ENCODE measurements at regions not wholly inside any gene's neighbourhood (a gene's known extent, or its start where the extent isn't known, plus 50 kb on each side); places are given as distances from the start of the nearest gene placed in this dataset.
"Not testable (repeated sequence)": the region's sequence is repeated elsewhere in the genome, so short reads cannot be mapped to it uniquely, and the experiment has no call there.

DNA sequence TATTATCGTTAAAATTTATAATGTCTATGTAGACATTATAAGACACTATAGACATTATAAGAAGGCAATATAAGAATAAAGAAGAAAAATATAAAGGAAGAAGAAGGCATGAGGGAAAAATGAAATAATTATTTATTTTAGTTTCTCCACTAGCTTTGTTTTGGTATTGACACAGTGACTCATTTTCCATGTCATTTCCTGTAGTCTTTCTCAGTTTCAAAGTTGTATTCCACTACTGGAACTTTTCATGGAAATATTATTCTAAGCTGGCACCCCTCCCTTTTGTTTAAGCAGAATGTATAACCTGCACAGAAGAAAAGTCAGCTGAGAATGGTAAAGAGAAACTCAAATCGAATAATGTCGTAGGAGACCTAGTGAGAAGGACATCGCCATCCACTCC lies 234.2 kb upstream of the NETO1 start:
- no peaks in the 10 kb centered on the region for H3K27me3 Mint-ChIP-seq (ENCODE audit: low read depth)
- H3K4me1 Mint-ChIP-seq: no peaks in the 10 kb centered on the region
- no peaks in the 10 kb centered on the region for H3K9me3 Mint-ChIP-seq
- TF ChIP-seq, protein P1, sequence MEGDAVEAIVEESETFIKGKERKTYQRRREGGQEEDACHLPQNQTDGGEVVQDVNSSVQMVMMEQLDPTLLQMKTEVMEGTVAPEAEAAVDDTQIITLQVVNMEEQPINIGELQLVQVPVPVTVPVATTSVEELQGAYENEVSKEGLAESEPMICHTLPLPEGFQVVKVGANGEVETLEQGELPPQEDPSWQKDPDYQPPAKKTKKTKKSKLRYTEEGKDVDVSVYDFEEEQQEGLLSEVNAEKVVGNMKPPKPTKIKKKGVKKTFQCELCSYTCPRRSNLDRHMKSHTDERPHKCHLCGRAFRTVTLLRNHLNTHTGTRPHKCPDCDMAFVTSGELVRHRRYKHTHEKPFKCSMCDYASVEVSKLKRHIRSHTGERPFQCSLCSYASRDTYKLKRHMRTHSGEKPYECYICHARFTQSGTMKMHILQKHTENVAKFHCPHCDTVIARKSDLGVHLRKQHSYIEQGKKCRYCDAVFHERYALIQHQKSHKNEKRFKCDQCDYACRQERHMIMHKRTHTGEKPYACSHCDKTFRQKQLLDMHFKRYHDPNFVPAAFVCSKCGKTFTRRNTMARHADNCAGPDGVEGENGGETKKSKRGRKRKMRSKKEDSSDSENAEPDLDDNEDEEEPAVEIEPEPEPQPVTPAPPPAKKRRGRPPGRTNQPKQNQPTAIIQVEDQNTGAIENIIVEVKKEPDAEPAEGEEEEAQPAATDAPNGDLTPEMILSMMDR (IDR thresholded peaks at IDR 0.05; ENCODE audit: unreplicated experiment in 3 of 3): no peak
- H3K4me3 Mint-ChIP-seq: no peak overlapping the region
- no peak overlapping the region for H3K27ac Mint-ChIP-seq
- no peaks in the 10 kb centered on the region for H3K36me3 Mint-ChIP-seq (ENCODE audit: low read depth)

DNA sequence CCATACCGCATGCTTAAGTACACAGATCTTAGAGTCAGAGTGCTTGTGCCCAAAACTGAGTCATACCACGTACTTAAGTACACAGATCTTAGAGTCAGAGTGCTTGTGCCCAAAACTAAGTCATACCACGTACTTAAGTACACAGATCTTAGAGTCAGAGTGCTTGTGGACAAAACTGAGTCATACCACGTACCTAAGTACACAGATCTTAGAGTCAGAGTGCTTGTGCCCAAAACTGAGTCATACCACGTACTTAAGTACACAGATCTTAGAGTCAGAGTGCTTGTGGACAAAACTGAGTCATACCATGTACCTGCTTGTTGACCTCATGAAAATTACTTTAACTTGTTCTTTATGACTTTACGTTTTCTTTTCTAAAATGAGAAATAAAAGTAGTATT lies 233.7 kb upstream of the NETO1 start:
- not testable (repeated sequence) for H3K27ac Mint-ChIP-seq; H3K9me3 Mint-ChIP-seq; H3K36me3 Mint-ChIP-seq (ENCODE audit: low read depth); H3K4me3 Mint-ChIP-seq; H3K4me1 Mint-ChIP-seq; H3K27me3 Mint-ChIP-seq (ENCODE audit: low read depth)

DNA sequence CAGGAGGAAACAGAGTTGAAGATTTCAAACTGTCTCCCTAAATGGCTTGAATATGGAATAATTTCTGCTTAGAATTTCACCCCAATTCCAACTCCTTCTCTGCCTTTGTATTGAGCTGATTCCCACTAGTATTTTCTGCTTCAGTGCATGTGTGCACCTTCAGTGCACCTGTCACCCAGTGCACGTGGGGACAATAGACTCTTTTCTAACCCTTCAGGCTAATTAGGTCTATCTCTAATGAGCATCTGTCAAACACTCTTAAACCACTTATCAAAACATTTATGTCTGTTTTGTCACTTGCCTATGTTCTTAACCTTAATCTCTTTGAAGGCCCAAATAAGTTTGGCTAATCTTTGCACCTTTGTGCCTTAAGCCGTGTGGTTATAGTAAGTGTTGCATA lies 232.0 kb upstream of the NETO1 start:
- TF ChIP-seq, protein P1 (IDR thresholded peaks at IDR 0.05; ENCODE audit: unreplicated experiment in 3 of 3): no peak
- H3K27ac Mint-ChIP-seq: no peak overlapping the region
- H3K4me1 Mint-ChIP-seq: no peaks in the 10 kb centered on the region
- H3K4me3 Mint-ChIP-seq: no peak overlapping the region
- no peaks in the 10 kb centered on the region for H3K27me3 Mint-ChIP-seq (ENCODE audit: low read depth)
- no peaks in the 10 kb centered on the region for H3K9me3 Mint-ChIP-seq
- no peaks in the 10 kb centered on the region for H3K36me3 Mint-ChIP-seq (ENCODE audit: low read depth)

DNA sequence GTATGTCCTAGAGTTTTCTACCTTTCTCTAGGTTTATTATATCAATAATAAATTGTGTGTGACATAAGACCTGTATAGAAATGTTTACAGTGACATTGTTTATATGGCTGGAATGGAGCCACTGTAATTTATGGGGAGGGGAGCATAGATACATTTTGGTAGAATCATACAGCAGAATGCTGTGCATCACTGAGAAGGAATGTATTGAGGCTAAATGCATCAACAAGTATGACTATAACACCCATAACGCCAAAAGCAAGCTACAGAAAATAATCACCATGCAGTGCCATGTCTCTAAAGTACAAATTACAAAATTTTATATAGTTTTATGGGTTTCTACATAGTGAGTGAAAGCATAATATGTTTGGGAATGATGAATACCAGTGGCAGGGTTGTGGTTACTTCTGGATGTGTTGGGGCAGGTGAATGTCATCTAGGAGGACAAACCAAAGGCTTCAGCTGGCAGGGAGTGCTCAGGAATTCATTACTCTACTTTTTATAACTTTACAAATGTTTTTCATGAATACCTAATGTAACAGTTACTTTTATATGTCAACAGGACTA lies 226.0 kb upstream of the NETO1 start:
- H3K4me1 Mint-ChIP-seq: no peaks in the 10 kb centered on the region
- TF ChIP-seq, protein P1 (IDR thresholded peaks at IDR 0.05; ENCODE audit: unreplicated experiment in 3 of 3): no peak
- peaks cover 7% of the 10 kb centered on the region for H3K9me3 Mint-ChIP-seq
- H3K36me3 Mint-ChIP-seq (ENCODE audit: low read depth): no peaks in the 10 kb centered on the region
- H3K27ac Mint-ChIP-seq: no peak overlapping the region
- H3K27me3 Mint-ChIP-seq (ENCODE audit: low read depth): no peaks in the 10 kb centered on the region
- no peak overlapping the region for H3K4me3 Mint-ChIP-seq

DNA sequence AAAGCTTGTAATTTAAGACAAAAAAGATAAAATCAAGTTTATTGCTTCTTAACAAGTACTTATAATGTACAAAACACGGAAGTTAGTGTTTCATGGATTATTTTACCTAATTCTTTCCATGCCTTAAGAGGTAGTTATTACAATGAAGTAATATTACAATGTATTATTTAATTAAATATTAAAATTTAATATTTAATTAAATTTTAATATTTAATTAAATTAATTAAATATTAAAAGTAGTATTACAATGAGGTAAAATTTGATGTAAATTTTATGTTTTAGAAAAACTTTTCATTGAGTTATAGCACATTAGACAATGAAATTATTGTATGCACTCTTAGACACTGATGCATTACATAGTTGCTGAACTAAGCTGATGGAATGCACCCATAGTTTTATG lies 220.7 kb upstream of the NETO1 start:
- H3K27ac Mint-ChIP-seq: no peak overlapping the region
- H3K9me3 Mint-ChIP-seq: peaks cover 7% of the 10 kb centered on the region
- no peaks in the 10 kb centered on the region for H3K4me1 Mint-ChIP-seq
- no peak overlapping the region for H3K4me3 Mint-ChIP-seq
- H3K27me3 Mint-ChIP-seq (ENCODE audit: low read depth): no peaks in the 10 kb centered on the region
- TF ChIP-seq, protein P1 (IDR thresholded peaks at IDR 0.05; ENCODE audit: unreplicated experiment in 3 of 3): no peak
- no peaks in the 10 kb centered on the region for H3K36me3 Mint-ChIP-seq (ENCODE audit: low read depth)

DNA sequence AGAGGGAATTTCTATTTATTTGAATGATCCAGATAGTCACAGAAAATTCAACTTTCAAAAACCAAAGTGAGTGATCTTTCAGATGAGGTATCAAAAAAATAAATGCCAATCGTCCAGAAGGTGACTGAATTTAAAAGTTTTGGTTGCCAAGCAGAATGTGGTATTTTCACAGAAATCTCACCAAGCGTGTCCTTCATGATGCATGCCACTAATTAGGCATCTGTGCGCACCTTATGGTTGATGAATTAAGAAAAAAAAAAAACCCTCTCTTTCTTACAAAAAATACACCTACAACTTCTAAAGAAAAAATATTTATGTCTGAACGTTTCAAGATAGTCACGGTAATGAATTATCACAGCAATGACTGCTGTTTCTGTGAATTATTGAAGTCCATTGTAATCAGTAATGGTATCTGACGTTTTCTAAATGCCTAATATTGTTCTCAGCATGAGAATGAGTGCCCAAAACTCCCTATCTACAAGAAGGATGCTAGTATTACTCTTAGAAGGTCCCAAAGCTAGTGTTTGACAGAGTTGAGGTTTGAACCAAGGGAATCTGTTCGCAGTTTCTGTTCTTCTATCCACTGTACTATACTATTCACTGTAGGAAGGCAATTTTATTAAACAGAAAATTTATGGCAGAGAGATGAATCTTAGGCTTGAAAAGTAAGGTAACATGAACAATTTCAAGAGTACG lies 219.6 kb upstream of the NETO1 start:
- Mint-ChIP-seq H3K4me1 (no peaks in the 10 kb centered on the region), H3K4me3 (no peak overlapping the region), H3K9me3 (peaks cover 7% of the 10 kb centered on the region), H3K36me3 (ENCODE audit: low read depth) (no peaks in the 10 kb centered on the region), H3K27me3 (ENCODE audit: low read depth) (no peaks in the 10 kb centered on the region), H3K27ac (no peak overlapping the region)
- TF ChIP-seq, protein P1 (IDR thresholded peaks at IDR 0.05; ENCODE audit: unreplicated experiment in 3 of 3): no peak

Data from nephron (organoid).